ENCODE measurements at regions not wholly inside any gene's neighbourhood (a gene's known extent, or its start where the extent isn't known, plus 50 kb on each side); places are given as distances from the start of the nearest gene placed in this dataset.

GRCh38 chr10:131797626-131798025 is 103.2 kb upstream of the PPP2R2D start:
- no peak overlapping the region for H4K8ac ChIP-seq (ENCODE audit: low read depth, low read length)
- H3K9ac ChIP-seq (ENCODE audit: low read length): no peak overlapping the region
- no peak overlapping the region for H3K4ac ChIP-seq (ENCODE audit: low read depth, low read length)
- no peaks in the 10 kb centered on the region for H3K4me1 ChIP-seq (ENCODE audit: control insufficient read depth, low read depth, low read length)
- no peak overlapping the region for H4K5ac ChIP-seq (ENCODE audit: low read length)
- no peak overlapping the region for H2BK5ac ChIP-seq (ENCODE audit: low read length)
- no peaks in the 10 kb centered on the region for H3K27me3 ChIP-seq (ENCODE audit: insufficient read depth, low read length, poor library complexity)
- no peak overlapping the region for H2AK5ac ChIP-seq (ENCODE audit: low read length)
- no peaks in the 10 kb centered on the region for H3K79me2 ChIP-seq (ENCODE audit: control insufficient read depth, insufficient read depth, low read length)
- no peak overlapping the region for H3K23ac ChIP-seq (ENCODE audit: low read length)
- no peak for DNase-seq
- H3K4me2 ChIP-seq (ENCODE audit: low read length): no peak overlapping the region
- no peak overlapping the region for H3K27ac ChIP-seq (ENCODE audit: low read depth, low read length)
- H3K79me1 ChIP-seq (ENCODE audit: low read length): no peaks in the 10 kb centered on the region
- no peak overlapping the region for H3K56ac ChIP-seq (ENCODE audit: low read length)
- H2BK120ac ChIP-seq (ENCODE audit: low read depth, low read length): no peak overlapping the region
- no peak overlapping the region for H2BK15ac ChIP-seq (replicated peaks; ENCODE audit: low read depth)
- H3K36me3 ChIP-seq (ENCODE audit: control insufficient read depth, insufficient read depth, low read length): no peaks in the 10 kb centered on the region
- no peak overlapping the region for H3K4me3 ChIP-seq (ENCODE audit: low read length)
- H3K18ac ChIP-seq (ENCODE audit: low read length): no peak overlapping the region

- no peak overlapping the region for H3K23ac ChIP-seq (ENCODE audit: low read length)
- no peak overlapping the region for H3K4ac ChIP-seq (ENCODE audit: low read depth, low read length)
- H3K9ac ChIP-seq (ENCODE audit: low read length): no peak overlapping the region
- no peaks in the 10 kb centered on the region for H3K79me2 ChIP-seq (ENCODE audit: control insufficient read depth, insufficient read depth, low read length)
- no peak overlapping the region for H3K4me2 ChIP-seq (ENCODE audit: low read length)
- no peaks in the 10 kb centered on the region for H3K36me3 ChIP-seq (ENCODE audit: control insufficient read depth, insufficient read depth, low read length)
- H3K4me1 ChIP-seq (ENCODE audit: control insufficient read depth, low read depth, low read length): no peaks in the 10 kb centered on the region
- H3K79me1 ChIP-seq (ENCODE audit: low read length): no peaks in the 10 kb centered on the region
- H2AK5ac ChIP-seq (ENCODE audit: low read length): no peak overlapping the region
- H2BK5ac ChIP-seq (ENCODE audit: low read length): no peak overlapping the region
- H4K5ac ChIP-seq (ENCODE audit: low read length): no peak overlapping the region
- H3K27me3 ChIP-seq (ENCODE audit: insufficient read depth, low read length, poor library complexity): no peaks in the 10 kb centered on the region
- WGBS (ENCODE audit: extremely low coverage, insufficient coverage, low lambda C conversion rate): no CpG with 5 or more reads among the region's 1 CpG
- no peak overlapping the region for H2BK120ac ChIP-seq (ENCODE audit: low read depth, low read length)
- H3K4me3 ChIP-seq (ENCODE audit: low read length): no peak overlapping the region
- no peak overlapping the region for H3K27ac ChIP-seq (ENCODE audit: low read depth, low read length)
- no peak overlapping the region for H2BK15ac ChIP-seq (replicated peaks; ENCODE audit: low read depth)
- H3K18ac ChIP-seq (ENCODE audit: low read length): no peak overlapping the region
- no peak overlapping the region for H4K8ac ChIP-seq (ENCODE audit: low read depth, low read length)
- H3K56ac ChIP-seq (ENCODE audit: low read length): no peak overlapping the region
- no peak for DNase-seq
Observed at GRCh38 chr10:131799429-131799828, 101.4 kb upstream of the PPP2R2D start.

- no peak overlapping the region for H2BK120ac ChIP-seq (ENCODE audit: low read depth, low read length)
- no peak overlapping the region for H4K8ac ChIP-seq (ENCODE audit: low read depth, low read length)
- H3K36me3 ChIP-seq (ENCODE audit: control insufficient read depth, insufficient read depth, low read length): no peaks in the 10 kb centered on the region
- H3K56ac ChIP-seq (ENCODE audit: low read length): no peak overlapping the region
- H3K4me3 ChIP-seq (ENCODE audit: low read length): no peak overlapping the region
- no peak overlapping the region for H3K4me2 ChIP-seq (ENCODE audit: low read length)
- H4K5ac ChIP-seq (ENCODE audit: low read length): no peak overlapping the region
- no peak overlapping the region for H2BK15ac ChIP-seq (replicated peaks; ENCODE audit: low read depth)
- no peaks in the 10 kb centered on the region for H3K79me1 ChIP-seq (ENCODE audit: low read length)
- no peaks in the 10 kb centered on the region for H3K27me3 ChIP-seq (ENCODE audit: insufficient read depth, low read length, poor library complexity)
- no CpG with 5 or more reads among the region's 16 CpGs for WGBS (ENCODE audit: extremely low coverage, insufficient coverage, low lambda C conversion rate)
- H3K18ac ChIP-seq (ENCODE audit: low read length): no peak overlapping the region
- H2BK5ac ChIP-seq (ENCODE audit: low read length): no peak overlapping the region
- H3K4ac ChIP-seq (ENCODE audit: low read depth, low read length): no peak overlapping the region
- H3K4me1 ChIP-seq (ENCODE audit: control insufficient read depth, low read depth, low read length): no peaks in the 10 kb centered on the region
- no peak overlapping the region for H3K9ac ChIP-seq (ENCODE audit: low read length)
- DNase-seq: no peak
- H3K23ac ChIP-seq (ENCODE audit: low read length): no peak overlapping the region
- H3K79me2 ChIP-seq (ENCODE audit: control insufficient read depth, insufficient read depth, low read length): no peaks in the 10 kb centered on the region
- H2AK5ac ChIP-seq (ENCODE audit: low read length): no peak overlapping the region
- no peak overlapping the region for H3K27ac ChIP-seq (ENCODE audit: low read depth, low read length)
Observed at GRCh38 chr10:131802156-131802915, 98.5 kb upstream of the PPP2R2D start.

GRCh38 chr10:131802996-131803395 is 97.8 kb upstream of the PPP2R2D start:
- Histone ChIP-seq H3K79me1 (ENCODE audit: low read length) (no peaks in the 10 kb centered on the region), H3K9ac (ENCODE audit: low read length) (no peak overlapping the region), H3K4me1 (ENCODE audit: control insufficient read depth, low read depth, low read length) (no peaks in the 10 kb centered on the region), H3K4ac (ENCODE audit: low read depth, low read length) (no peak overlapping the region), H2BK5ac (ENCODE audit: low read length) (no peak overlapping the region), H3K4me3 (ENCODE audit: low read length) (no peak overlapping the region), H3K4me2 (ENCODE audit: low read length) (no peak overlapping the region), H3K36me3 (ENCODE audit: control insufficient read depth, insufficient read depth, low read length) (no peaks in the 10 kb centered on the region), H3K23ac (ENCODE audit: low read length) (no peak overlapping the region), H4K8ac (ENCODE audit: low read depth, low read length) (no peak overlapping the region), H3K27me3 (ENCODE audit: insufficient read depth, low read length, poor library complexity) (no peaks in the 10 kb centered on the region), H3K18ac (ENCODE audit: low read length) (no peak overlapping the region), H3K79me2 (ENCODE audit: control insufficient read depth, insufficient read depth, low read length) (no peaks in the 10 kb centered on the region), H2BK15ac (replicated peaks; ENCODE audit: low read depth) (no peak overlapping the region), H3K27ac (ENCODE audit: low read depth, low read length) (no peak overlapping the region), H4K5ac (ENCODE audit: low read length) (no peak overlapping the region), H3K56ac (ENCODE audit: low read length) (no peak overlapping the region), H2BK120ac (ENCODE audit: low read depth, low read length) (no peak overlapping the region), H2AK5ac (ENCODE audit: low read length) (no peak overlapping the region)
- DNase-seq: no peak
- WGBS (ENCODE audit: extremely low coverage, insufficient coverage, low lambda C conversion rate): no CpG with 5 or more reads among the region's 13 CpGs

- no peak overlapping the region for H2BK15ac ChIP-seq (replicated peaks; ENCODE audit: low read depth)
- H2BK5ac ChIP-seq (ENCODE audit: low read length): no peak overlapping the region
- H3K36me3 ChIP-seq (ENCODE audit: control insufficient read depth, insufficient read depth, low read length): no peaks in the 10 kb centered on the region
- H3K18ac ChIP-seq (ENCODE audit: low read length): no peak overlapping the region
- no peak overlapping the region for H3K27ac ChIP-seq (ENCODE audit: low read depth, low read length)
- H2AK5ac ChIP-seq (ENCODE audit: low read length): no peak overlapping the region
- no peak overlapping the region for H3K23ac ChIP-seq (ENCODE audit: low read length)
- no peak overlapping the region for H4K5ac ChIP-seq (ENCODE audit: low read length)
- whole genome bisulfite sequencing (ENCODE audit: extremely low coverage, insufficient coverage, low lambda C conversion rate): no CpG with 5 or more reads among the region's 9 CpGs
- no peak overlapping the region for H3K4me3 ChIP-seq (ENCODE audit: low read length)
- no peaks in the 10 kb centered on the region for H3K79me2 ChIP-seq (ENCODE audit: control insufficient read depth, insufficient read depth, low read length)
- H3K27me3 ChIP-seq (ENCODE audit: insufficient read depth, low read length, poor library complexity): no peaks in the 10 kb centered on the region
- H3K4me2 ChIP-seq (ENCODE audit: low read length): no peak overlapping the region
- H2BK120ac ChIP-seq (ENCODE audit: low read depth, low read length): no peak overlapping the region
- H3K56ac ChIP-seq (ENCODE audit: low read length): no peak overlapping the region
- no peak overlapping the region for H3K4ac ChIP-seq (ENCODE audit: low read depth, low read length)
- no peaks in the 10 kb centered on the region for H3K4me1 ChIP-seq (ENCODE audit: control insufficient read depth, low read depth, low read length)
- no peak overlapping the region for H3K9ac ChIP-seq (ENCODE audit: low read length)
- no peaks in the 10 kb centered on the region for H3K79me1 ChIP-seq (ENCODE audit: low read length)
- DNase-seq: no peak
- no peak overlapping the region for H4K8ac ChIP-seq (ENCODE audit: low read depth, low read length)
Observed at GRCh38 chr10:131803860-131804425, 96.9 kb upstream of the PPP2R2D start.
